NCI-H446 treated with DMSO at 0.1 percent for 48 hours (cell line): ENCODE measurements at regions not wholly inside any gene's neighbourhood (a gene's known extent, or its start where the extent isn't known, plus 50 kb on each side); places are given as distances from the start of the nearest gene placed in this dataset.
A peak's percentile ranks its signal among the peaks of the same experiment; 100 is the strongest.
"Not testable (repeated sequence)": the region's sequence is repeated elsewhere in the genome, so short reads cannot be mapped to it uniquely, and the experiment has no call there.

ENCODE experiments used
- DNase-seq: peaks from one replicate; lab custom pipeline; 2025; lab: John Stamatoyannopoulos, UW

DNA sequence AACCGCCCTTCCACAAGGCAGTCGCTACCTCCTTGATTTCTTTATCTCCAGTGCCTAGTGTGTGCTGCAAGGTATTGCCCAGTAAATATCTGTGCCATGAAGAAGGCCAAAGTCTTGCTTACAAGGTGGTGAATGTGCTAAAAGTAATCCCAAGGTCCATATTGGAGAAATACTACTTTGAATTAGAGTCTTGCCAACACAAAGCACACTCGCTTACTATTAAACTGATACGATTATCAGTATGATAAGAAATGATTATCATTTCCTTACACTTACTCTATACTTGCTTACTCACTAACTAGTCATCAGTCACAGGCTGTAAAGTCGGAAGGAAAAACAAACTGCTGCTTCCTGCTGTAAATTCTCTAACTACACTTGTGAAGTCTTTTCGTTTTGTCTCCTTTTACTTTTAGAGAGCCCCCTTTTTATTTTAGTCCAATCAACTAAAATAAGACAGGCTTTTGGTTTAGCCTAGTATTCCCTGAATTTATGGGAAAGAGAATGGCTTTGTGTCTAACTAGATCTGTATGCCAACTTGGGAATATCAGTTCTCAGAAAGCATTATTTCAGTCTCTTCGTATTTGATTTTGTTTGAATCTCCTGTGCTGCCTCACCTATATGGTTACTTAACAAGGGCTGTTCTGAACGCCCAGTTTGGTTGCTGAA is 107.1 kb upstream of the TSC22D2 start:
- DNase-seq: no peak

- DNase-seq: no peak
These were observed 107.7 kb upstream of the TSC22D2 start for GRCh38 chr3:150300388-150300787.

- no peak for DNase-seq
These were observed 108.9 kb upstream of the TSC22D2 start for GRCh38 chr3:150299201-150299600.

DNA sequence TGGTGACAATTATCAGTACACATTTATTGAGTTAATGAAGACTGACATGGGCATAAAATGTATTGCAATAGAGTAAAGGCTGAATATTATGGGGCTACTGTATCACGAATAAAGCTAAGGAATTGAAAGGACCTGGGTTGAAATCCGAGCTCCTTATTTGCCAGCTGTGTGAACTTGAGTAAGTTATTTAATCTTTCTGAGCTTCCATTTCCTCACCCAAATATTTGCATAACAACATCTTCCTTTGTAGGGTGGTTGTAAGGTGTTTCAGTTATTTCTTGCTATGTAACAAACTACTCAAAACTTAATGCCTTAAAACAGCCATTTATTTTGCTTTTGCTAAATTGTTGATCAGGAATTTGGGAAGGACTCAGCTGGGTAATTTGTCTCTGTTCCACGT is 111.1 kb upstream of the TSC22D2 start:
- no peak for DNase-seq

GRCh38 chr3:150296123-150296735 is 111.9 kb upstream of the TSC22D2 start:
- no peak for DNase-seq

GRCh38 chr3:150293401-150294001 is 114.6 kb upstream of the TSC22D2 start:
- peak; percentile 83 for DNase-seq

GRCh38 chr3:150292891-150293290 is 115.2 kb upstream of the TSC22D2 start:
- DNase-seq: no peak

GRCh38 chr3:150291515-150291914 is 116.6 kb upstream of the TSC22D2 start:
- no peak for DNase-seq

GRCh38 chr3:150286390-150287147 is 121.5 kb upstream of the TSC22D2 start:
- DNase-seq: peak; percentile 53

GRCh38 chr3:150285601-150286000 is 122.5 kb upstream of the TSC22D2 start:
- no peak for DNase-seq

GRCh38 chr3:150278843-150279381 is 129.2 kb upstream of the TSC22D2 start:
- no peak for DNase-seq

DNA sequence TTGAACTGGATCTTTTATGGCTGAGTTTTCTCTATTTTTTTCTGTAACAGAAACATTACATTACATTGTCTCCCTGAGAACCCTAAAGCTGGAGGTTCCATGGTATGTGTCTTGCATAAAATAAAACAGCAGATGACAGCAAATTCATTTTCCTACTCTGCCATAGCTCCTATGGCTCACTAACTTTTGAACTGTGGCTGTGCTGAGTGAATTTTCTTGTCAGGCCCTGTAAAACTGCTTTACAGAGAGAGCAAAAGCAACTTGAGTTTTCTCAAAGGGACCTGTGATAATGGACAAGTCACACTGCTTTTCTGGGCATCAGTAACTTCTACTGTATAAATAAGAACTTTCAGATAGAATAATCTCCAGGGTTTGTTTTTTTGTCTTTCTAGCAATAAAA is 129.9 kb upstream of the TSC22D2 start:
- DNase-seq: no peak

- DNase-seq: no peak
These were observed 130.7 kb upstream of the TSC22D2 start for GRCh38 chr3:150277444-150277843.

DNA sequence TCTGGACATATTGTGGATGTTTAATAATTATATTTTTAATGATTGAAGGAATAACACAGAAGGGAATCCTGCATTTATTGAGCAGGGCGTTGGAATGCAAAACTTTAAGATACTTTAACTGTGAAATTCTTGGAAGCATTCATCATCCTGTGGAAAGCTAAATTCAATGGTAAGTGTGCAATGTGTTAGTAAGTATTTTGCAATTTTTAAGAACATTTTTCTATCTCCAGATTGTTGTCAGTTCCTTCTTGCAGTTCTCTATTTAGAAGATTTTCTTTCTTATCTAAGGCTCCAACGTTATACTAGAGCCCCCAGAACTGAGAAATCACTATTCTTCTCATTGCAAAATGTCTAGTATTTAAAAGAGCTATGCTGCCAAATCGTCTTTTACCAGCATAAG is 132.2 kb upstream of the TSC22D2 start:
- DNase-seq: no peak

DNA sequence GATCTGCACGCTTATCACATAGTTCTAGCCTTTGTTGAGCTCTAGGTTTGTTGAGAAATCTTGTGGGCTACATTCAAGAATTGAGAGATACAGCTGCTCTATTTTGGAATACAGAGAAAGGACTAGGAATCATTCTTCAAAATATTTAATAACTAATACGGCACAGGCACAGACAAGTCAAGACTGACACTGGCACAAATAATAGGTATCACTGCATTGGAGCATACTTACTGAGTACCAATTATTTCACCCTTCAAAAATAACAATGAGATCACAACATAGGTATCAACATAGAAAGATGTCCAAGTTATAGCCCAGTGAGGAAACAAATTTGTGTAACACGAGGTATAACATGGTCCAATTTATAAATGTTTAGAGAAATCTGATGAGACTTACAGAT is 133.7 kb upstream of the TSC22D2 start:
- no peak for DNase-seq

DNA sequence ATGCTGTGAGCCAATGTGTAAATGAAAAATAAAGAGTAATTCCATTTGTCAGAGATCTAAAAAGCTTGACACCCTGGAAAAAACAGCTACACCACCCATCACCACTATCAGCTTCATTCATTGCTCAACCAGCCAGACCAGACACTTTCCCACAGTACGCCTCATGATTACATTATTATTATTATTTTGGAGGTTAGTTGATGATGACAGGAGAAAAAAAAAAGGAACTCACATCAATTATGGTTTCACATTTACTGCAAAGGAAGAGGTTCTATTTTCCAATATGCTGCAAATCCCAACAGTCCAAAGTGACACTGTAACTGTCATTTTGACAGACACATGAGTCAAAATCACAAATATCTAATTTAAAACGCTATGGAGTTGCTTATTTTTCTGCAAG is 134.7 kb upstream of the TSC22D2 start:
- DNase-seq: no peak

DNA sequence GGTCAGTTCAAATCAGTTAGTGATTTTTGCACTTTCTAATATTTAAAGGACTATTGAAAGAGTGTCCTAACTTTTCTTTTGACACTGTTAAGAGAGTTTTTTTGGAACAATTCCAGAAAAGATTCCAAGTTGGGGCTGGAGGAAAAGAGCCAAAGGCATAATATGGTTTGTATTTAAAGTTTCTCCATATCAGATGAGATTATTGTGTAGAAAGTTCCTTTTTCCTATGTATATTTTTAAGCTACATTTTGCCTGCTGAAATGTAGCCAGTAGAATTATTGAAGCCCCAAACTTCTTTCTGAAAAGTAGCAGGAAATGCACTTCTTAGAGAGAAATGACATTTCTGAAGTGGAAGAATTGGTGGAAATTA is 136.5 kb upstream of the TSC22D2 start:
- no peak for DNase-seq

DNA sequence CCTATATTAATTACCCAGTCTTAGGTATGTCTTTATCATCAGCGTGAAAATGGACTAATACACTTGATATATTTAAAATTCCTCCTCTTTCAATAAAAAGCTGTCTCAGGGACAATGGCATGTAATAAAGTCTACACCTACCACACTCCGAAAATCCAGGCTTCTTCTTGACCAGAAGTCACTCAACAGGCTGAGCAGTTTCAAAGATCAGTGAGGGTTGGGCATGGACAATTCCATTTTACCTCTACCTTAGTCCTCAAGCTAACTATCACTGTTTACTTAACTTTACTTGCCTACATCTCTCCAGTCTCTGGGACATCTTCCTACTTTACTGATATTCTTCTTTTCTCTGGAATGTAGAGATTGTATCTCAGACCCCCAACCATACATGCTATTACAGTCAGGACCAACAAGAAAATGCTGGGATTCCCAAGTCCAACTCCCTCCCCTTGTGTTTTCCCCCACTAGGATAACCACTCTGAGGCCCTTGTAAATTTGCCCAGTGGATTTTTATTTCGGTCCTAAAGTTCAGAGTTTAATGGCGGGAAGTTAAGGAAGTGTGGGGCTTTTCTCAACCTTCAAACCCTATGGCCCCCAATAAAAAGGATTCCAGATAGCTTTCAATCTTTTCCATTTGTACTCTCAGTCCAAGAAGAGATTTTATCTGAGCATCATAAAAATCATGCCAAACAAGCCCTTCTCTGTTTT is 137.1 kb upstream of the TSC22D2 start:
- no peak for DNase-seq

- not testable (repeated sequence) for DNase-seq
These were observed 137.7 kb upstream of the TSC22D2 start for GRCh38 chr3:150270444-150270843.

- no peak for DNase-seq
These were observed 138.6 kb upstream of the TSC22D2 start for GRCh38 chr3:150269526-150269925.

DNA sequence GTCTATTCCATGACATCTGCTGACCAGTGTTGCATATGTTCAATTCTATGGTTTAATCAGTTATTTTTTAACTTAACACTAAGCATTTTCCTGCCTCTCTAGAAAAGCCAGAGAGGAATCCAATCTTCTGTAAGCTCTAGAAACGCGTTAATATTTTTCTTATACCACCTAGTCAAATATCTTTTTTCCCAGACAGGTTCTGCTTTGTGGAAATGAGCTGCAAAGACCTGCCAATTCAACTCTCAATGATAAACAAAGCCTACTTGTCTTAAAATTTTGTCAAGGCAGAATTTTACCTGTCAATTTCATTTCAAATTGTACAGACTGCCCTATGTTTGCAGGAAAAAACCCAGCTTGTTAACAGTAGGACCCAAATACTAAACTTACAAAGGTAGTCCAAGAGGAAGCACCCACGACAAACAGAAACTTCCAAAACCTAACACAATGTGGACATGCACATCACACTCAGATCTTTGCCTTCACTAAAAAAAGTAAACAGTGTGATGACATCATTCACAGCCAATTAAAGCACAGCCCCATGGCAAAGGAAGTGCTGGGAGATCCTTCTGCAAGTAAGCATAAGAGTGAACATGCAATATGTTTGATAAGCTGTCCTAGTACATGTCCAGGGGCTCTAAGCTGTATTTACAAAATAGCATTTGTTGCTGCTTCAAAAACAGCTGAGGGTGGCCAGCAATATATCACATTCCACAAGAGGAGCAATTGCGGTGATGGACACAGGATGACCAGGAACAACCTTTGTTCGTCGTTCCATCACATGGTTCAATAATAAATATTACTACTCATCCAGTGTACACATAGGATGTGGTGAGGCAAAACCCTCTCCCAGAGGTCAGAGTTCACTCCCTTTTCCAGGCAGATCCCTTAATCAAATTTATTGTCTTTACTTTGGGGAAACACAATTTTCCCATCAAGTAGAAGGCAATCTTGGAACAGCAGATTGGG is 139.4 kb upstream of the TSC22D2 start:
- DNase-seq: no peak
